ENCODE measurements at regions not wholly inside any gene's neighbourhood (a gene's known extent, or its start where the extent isn't known, plus 50 kb on each side); places are given as distances from the start of the nearest gene placed in this dataset.

DNA sequence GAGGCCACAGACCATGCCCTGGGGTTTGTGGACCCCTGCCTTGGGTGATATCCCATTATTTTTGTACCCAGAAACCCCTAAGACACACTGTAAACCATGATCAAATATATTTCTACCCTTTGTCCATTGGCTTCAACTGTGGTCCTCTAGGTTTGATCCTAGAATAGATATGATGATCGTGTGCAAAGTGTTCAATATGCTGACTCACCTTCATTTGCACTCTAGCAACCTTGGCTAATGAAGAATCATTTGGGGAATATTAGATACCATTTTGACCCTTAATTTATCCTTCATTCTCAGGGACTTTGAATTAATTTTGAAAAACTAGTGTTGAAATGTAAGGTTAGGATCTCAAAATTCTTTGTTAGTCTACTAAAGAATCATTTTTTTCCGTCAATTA, 73.1 kb upstream of the RAP1B start:
- TF ChIP-seq EGR1 (IDR thresholded peaks at IDR 0.05; ENCODE audit: low read depth) (no peak), SIN3A (IDR thresholded peaks at IDR 0.05; ENCODE audit: low read depth) (no peak)
- Histone ChIP-seq H3K27ac (ENCODE audit: low read depth, low read length) (no peak overlapping the region), H3K9ac (ENCODE audit: low read length) (no peak overlapping the region), H3K27me3 (ENCODE audit: insufficient read depth, low read length) (no peaks in the 10 kb centered on the region), H3K36me3 (ENCODE audit: control insufficient read depth in 1 of 2, insufficient read depth in 2 of 2, low read length in 2 of 2) (no peaks in the 10 kb centered on the region), H3K79me2 (ENCODE audit: insufficient read depth, low read length) (no peaks in the 10 kb centered on the region), H3K9me2 (ENCODE audit: insufficient read depth) (no peaks in the 10 kb centered on the region), H3K4me1 (ENCODE audit: control insufficient read depth in 1 of 2, insufficient read depth in 2 of 2, low read length in 2 of 2) (no peaks in the 10 kb centered on the region), H3K4me3 (replicated peaks in 1 of 2; ENCODE audit: low read depth in 1 of 2, low read length in 2 of 2) (no peak overlapping the region), H3K9me3 (ENCODE audit: control insufficient read depth in 1 of 2, insufficient read depth in 1 of 2, low read depth in 1 of 2, low read length in 2 of 2) (no peaks in the 10 kb centered on the region), H3K4me2 (ENCODE audit: low read length) (no peak overlapping the region), H2AFZ (ENCODE audit: low read depth, low read length, poor library complexity, severe bottlenecking) (no peak overlapping the region), H4K20me1 (ENCODE audit: insufficient read depth) (no peaks in the 10 kb centered on the region)
- DNase-seq (ENCODE audit: low read depth, low spot score) (no peak), ATAC-seq (no peak)
- intact Hi-C loops (cut with micrococcal nuclease): no loop called here
- ChIA-PET RAD21 (ENCODE audit: low non-redundant PET in 1 of 2, low total read pairs in 2 of 2, uncharacterized antibody in 2 of 2, unreplicated experiment in 2 of 2) (no interaction called here), CTCF (no interaction called here), POLR2A (no interaction called here)
- no TSS peak for BruUV-seq (replicated peaks)

DNA sequence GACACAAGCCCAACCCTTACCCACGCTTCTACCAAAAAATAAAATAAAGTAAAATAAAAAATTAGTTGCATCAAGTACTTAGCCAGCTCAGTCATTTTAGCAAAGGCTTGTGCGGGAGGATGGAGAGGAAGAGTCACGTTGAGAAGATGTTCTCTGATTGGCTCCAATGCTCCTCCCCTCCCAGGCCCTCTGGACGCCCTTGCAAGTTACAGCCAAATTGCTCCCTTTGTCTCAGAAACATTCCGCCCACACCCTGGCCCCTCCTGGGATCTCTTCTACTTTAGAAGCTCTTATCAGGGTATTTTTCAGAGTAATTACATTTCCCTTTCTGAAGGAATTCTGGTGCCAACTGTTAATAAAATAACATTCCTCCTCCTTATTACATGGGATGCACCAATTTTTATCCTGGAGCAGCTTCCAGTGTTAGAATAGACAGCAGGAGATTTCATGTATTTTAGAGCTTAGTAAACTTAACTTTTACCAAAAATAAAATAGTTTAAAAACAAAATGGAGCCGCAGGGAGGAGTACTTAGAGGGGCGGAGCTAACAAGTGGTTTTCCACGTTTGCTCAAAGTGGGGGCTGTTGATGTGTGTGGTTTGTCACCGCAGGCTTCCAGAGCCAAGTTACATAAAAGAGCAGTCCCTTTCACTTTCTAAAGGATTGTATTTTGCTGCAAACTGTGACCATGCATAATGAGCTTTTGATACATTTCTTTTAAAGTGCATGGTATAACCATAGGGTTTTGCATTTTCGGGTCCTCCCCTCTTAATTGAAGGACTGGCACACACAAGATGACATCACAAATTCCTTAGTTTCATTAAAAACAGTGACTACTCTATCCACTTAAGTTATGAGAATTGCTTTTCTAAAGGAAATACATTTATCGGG, 71.7 kb upstream of the RAP1B start:
- Histone ChIP-seq H3K4me3 (replicated peaks in 1 of 2; ENCODE audit: low read depth in 1 of 2, low read length in 2 of 2) (no peak overlapping the region), H3K4me2 (ENCODE audit: low read length) (no peak overlapping the region), H3K27me3 (ENCODE audit: insufficient read depth, low read length) (no peaks in the 10 kb centered on the region), H3K36me3 (ENCODE audit: control insufficient read depth in 1 of 2, insufficient read depth in 2 of 2, low read length in 2 of 2) (no peaks in the 10 kb centered on the region), H4K20me1 (ENCODE audit: insufficient read depth) (no peaks in the 10 kb centered on the region), H3K4me1 (ENCODE audit: control insufficient read depth in 1 of 2, insufficient read depth in 2 of 2, low read length in 2 of 2) (no peaks in the 10 kb centered on the region), H3K9ac (ENCODE audit: low read length) (no peak overlapping the region), H2AFZ (ENCODE audit: low read depth, low read length, poor library complexity, severe bottlenecking) (peak overlapping the region; percentile 28), H3K79me2 (ENCODE audit: insufficient read depth, low read length) (no peaks in the 10 kb centered on the region), H3K27ac (ENCODE audit: low read depth, low read length) (no peak overlapping the region), H3K9me2 (ENCODE audit: insufficient read depth) (no peaks in the 10 kb centered on the region), H3K9me3 (ENCODE audit: control insufficient read depth in 1 of 2, insufficient read depth in 1 of 2, low read depth in 1 of 2, low read length in 2 of 2) (no peaks in the 10 kb centered on the region)
- no TSS peak for BruUV-seq (replicated peaks)
- intact Hi-C loops (cut with micrococcal nuclease): no loop called here
- CTCF ChIA-PET: no interaction called here
- RAD21 ChIA-PET (ENCODE audit: low non-redundant PET in 1 of 2, low total read pairs in 2 of 2, uncharacterized antibody in 2 of 2, unreplicated experiment in 2 of 2): no interaction called here
- ATAC-seq: no peak
- POLR2A ChIA-PET: no interaction called here
- DNase-seq (ENCODE audit: low read depth, low spot score): no peak
- TF ChIP-seq ZNF274 (IDR thresholded peaks at IDR 0.05; ENCODE audit: low read depth, low read length) (no peak), CBX3 (IDR thresholded peaks at IDR 0.05; ENCODE audit: low read depth) (no peak), POLR2A (IDR thresholded peaks at IDR 0.05; ENCODE audit: borderline replicate concordance, extremely low read depth, insufficient read depth, insufficient read length) (no peak), RAD21 (IDR thresholded peaks at IDR 0.05; ENCODE audit: low read depth) (no peak), SIN3A (IDR thresholded peaks at IDR 0.05; ENCODE audit: low read depth) (no peak), CEBPB (IDR thresholded peaks at IDR 0.05; ENCODE audit: low read depth) (no peak), YY1 (IDR thresholded peaks at IDR 0.05; ENCODE audit: extremely low read depth, insufficient replicate concordance, low read depth, low read length) (no peak)
- TF ChIP-seq, protein P1, sequence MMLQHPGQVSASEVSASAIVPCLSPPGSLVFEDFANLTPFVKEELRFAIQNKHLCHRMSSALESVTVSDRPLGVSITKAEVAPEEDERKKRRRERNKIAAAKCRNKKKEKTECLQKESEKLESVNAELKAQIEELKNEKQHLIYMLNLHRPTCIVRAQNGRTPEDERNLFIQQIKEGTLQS (IDR thresholded peaks at IDR 0.05): no peak
- TF ChIP-seq, protein P2, sequence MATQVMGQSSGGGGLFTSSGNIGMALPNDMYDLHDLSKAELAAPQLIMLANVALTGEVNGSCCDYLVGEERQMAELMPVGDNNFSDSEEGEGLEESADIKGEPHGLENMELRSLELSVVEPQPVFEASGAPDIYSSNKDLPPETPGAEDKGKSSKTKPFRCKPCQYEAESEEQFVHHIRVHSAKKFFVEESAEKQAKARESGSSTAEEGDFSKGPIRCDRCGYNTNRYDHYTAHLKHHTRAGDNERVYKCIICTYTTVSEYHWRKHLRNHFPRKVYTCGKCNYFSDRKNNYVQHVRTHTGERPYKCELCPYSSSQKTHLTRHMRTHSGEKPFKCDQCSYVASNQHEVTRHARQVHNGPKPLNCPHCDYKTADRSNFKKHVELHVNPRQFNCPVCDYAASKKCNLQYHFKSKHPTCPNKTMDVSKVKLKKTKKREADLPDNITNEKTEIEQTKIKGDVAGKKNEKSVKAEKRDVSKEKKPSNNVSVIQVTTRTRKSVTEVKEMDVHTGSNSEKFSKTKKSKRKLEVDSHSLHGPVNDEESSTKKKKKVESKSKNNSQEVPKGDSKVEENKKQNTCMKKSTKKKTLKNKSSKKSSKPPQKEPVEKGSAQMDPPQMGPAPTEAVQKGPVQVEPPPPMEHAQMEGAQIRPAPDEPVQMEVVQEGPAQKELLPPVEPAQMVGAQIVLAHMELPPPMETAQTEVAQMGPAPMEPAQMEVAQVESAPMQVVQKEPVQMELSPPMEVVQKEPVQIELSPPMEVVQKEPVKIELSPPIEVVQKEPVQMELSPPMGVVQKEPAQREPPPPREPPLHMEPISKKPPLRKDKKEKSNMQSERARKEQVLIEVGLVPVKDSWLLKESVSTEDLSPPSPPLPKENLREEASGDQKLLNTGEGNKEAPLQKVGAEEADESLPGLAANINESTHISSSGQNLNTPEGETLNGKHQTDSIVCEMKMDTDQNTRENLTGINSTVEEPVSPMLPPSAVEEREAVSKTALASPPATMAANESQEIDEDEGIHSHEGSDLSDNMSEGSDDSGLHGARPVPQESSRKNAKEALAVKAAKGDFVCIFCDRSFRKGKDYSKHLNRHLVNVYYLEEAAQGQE (IDR thresholded peaks at IDR 0.05; ENCODE audit: low read depth): no peak
- TF ChIP-seq, protein P3, sequence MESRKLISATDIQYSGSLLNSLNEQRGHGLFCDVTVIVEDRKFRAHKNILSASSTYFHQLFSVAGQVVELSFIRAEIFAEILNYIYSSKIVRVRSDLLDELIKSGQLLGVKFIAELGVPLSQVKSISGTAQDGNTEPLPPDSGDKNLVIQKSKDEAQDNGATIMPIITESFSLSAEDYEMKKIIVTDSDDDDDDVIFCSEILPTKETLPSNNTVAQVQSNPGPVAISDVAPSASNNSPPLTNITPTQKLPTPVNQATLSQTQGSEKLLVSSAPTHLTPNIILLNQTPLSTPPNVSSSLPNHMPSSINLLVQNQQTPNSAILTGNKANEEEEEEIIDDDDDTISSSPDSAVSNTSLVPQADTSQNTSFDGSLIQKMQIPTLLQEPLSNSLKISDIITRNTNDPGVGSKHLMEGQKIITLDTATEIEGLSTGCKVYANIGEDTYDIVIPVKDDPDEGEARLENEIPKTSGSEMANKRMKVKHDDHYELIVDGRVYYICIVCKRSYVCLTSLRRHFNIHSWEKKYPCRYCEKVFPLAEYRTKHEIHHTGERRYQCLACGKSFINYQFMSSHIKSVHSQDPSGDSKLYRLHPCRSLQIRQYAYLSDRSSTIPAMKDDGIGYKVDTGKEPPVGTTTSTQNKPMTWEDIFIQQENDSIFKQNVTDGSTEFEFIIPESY (IDR thresholded peaks at IDR 0.05; ENCODE audit: extremely low read depth, insufficient replicate concordance, low read length): no peak
